T-helper 2 cell treated with Interferon-gamma antibody and Interleukin-4, amounts not matched to agents 5 μg/mL and 100 μg/mL, for 36 hours (primary cell): ENCODE measurements at regions not wholly inside any gene's neighbourhood (a gene's known extent, or its start where the extent isn't known, plus 50 kb on each side); places are given as distances from the start of the nearest gene placed in this dataset.

Source experiments
- DNase-seq: peaks from one replicate; pipeline ENCODE4 v3.0.0; 2021; ENCODE audit warnings: low spot score
- H3K27ac Mint-ChIP-seq: one replicate; pipeline ENCODE4 v1.8.0; 2021; ENCODE audit warnings: mild to moderate bottlenecking, mixed read lengths
- H3K27me3 Mint-ChIP-seq: one replicate; pipeline ENCODE4 v1.8.0; 2021; ENCODE audit warnings: low read depth, mixed read lengths
- H3K36me3 Mint-ChIP-seq: one replicate; pipeline ENCODE4 v1.8.0; 2021; ENCODE audit warnings: low read depth, mixed read lengths
- H3K4me1 Mint-ChIP-seq: one replicate; pipeline ENCODE4 v1.8.0; 2021; ENCODE audit warnings: low read depth, mixed read lengths
- H3K4me3 Mint-ChIP-seq: one replicate; pipeline ENCODE4 v1.8.0; 2022; ENCODE audit warnings: mild to moderate bottlenecking, moderate library complexity, mixed read lengths
- H3K9me3 Mint-ChIP-seq: one replicate; pipeline ENCODE4 v1.8.0; 2021; ENCODE audit warnings: mixed read lengths

DNA sequence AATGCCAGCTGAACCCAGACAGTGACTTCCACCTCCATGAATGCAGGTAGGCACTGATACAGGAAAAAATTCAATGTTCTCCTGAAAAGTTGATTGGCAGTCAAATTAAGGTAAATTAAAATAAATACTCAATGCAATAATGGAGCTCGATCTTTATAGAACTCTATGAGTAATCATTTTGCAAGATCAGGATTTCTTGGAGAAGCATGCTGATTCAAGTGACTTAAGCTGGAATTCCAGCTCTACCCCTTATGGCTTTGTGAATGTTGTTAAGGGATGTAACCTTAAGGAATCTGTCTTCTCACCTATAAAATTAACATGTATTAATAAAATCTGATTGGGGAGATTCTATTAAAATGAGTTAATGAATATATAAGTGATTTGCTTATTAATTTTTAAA lies 145.1 kb downstream of the QPCT start:
- H3K27me3 Mint-ChIP-seq, result peaks cover 6% of the 10 kb centered on the region
- H3K9me3 Mint-ChIP-seq, result no peaks in the 10 kb centered on the region
- no peak overlapping the region for H3K27ac Mint-ChIP-seq

DNA sequence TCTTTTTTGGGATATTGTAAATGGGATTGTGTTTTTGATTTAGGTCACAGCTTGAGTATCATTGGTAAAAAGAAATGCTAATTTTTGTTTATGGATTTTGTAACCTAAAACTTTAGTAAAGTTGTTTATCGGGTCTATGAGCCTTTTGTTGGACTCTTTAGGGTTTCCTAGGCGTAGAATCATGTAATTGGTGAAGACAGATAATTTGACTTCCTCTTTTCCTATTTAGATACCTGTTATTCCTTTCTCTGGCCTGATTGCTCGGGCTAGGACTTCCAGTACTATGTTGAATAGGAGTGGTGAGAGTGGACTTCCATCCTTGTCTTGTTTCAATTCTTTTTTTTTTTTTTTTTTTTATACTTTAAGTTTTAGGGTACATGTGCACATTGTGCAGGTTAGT lies 149.0 kb downstream of the QPCT start:
- H3K27ac Mint-ChIP-seq, result no peak overlapping the region
- H3K9me3 Mint-ChIP-seq, result no peaks in the 10 kb centered on the region
- no peaks in the 10 kb centered on the region for H3K4me1 Mint-ChIP-seq
- H3K4me3 Mint-ChIP-seq, result no peak overlapping the region
- peaks cover 10% of the 10 kb centered on the region for H3K27me3 Mint-ChIP-seq
- no peak for DNase-seq
- H3K36me3 Mint-ChIP-seq, result no peaks in the 10 kb centered on the region

More for the DNA sequence above, 145.1 kb downstream of the QPCT start:
- Mint-ChIP-seq H3K4me1 (no peaks in the 10 kb centered on the region), H3K4me3 (no peak overlapping the region), H3K36me3 (no peaks in the 10 kb centered on the region)
- no peak for DNase-seq

DNA sequence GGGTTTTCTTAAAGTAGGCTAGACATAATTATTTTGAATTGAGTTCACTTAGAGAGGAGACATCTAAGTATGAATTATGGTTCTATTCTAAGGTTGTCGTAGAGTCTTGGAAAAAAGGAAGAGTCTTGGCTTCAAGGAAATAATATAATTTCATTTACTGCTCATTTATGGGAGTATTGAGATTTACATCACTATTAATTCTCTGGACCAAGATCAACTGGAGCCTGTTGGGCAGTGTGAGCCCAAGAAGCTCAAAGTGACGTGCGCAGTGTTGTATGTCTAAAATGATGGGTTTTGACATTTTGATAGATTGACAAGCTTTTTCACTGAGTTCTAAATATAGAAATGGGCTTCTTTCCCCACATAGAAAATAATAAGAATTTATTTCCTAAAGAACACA lies 154.7 kb downstream of the QPCT start:
- H3K27ac Mint-ChIP-seq, result no peak overlapping the region
- no peak for DNase-seq
- H3K27me3 Mint-ChIP-seq, result peaks cover 14% of the 10 kb centered on the region
- H3K36me3 Mint-ChIP-seq, result no peaks in the 10 kb centered on the region
- H3K9me3 Mint-ChIP-seq, result no peaks in the 10 kb centered on the region
- H3K4me1 Mint-ChIP-seq, result no peaks in the 10 kb centered on the region
- H3K4me3 Mint-ChIP-seq, result no peak overlapping the region

DNA sequence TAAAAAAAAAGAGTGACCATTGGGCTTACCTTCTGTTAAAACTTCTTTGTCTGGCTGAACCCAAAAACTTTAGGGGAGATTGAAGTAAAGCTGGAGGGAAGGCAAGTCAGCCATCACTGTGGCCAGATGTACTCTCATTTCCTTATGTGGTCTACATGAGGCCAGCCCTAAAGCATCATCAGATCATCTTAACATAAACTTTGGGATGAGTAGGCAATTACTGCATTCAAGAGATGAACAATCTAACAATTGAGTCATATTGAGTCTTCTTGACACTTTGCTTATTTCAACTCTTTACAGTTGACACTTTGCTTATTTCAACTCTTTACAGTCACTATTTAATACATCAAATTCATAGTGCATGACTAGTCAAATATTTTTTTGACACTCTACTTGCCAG lies 155.6 kb downstream of the QPCT start:
- no peak overlapping the region for H3K4me3 Mint-ChIP-seq
- H3K36me3 Mint-ChIP-seq, result no peaks in the 10 kb centered on the region
- DNase-seq, result no peak
- H3K27ac Mint-ChIP-seq, result no peak overlapping the region
- peaks cover 14% of the 10 kb centered on the region for H3K27me3 Mint-ChIP-seq
- no peaks in the 10 kb centered on the region for H3K9me3 Mint-ChIP-seq
- H3K4me1 Mint-ChIP-seq, result no peaks in the 10 kb centered on the region

DNA sequence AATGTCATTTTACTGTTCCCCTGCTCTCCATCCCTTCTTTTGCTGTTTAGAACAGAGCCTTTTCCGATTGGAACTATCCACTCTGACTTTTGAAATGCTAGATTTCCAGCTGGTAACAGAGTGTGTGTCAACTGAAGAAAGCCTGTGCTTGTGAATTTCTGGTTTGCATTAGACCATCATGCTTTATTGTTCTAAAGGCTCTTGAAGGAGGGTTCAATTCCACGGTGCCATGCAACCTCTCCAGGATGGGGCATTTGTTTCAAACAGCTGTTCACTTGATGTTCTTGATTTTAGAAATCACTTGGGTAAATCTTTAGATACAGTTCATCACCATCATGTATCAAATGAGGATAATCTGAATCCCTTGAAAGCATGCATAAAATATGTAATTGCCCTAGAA lies 156.7 kb downstream of the QPCT start:
- Mint-ChIP-seq H3K9me3 (no peaks in the 10 kb centered on the region), H3K27me3 (peaks cover 18% of the 10 kb centered on the region), H3K36me3 (no peaks in the 10 kb centered on the region), H3K27ac (no peak overlapping the region), H3K4me1 (no peaks in the 10 kb centered on the region), H3K4me3 (no peak overlapping the region)
- no peak for DNase-seq

DNA sequence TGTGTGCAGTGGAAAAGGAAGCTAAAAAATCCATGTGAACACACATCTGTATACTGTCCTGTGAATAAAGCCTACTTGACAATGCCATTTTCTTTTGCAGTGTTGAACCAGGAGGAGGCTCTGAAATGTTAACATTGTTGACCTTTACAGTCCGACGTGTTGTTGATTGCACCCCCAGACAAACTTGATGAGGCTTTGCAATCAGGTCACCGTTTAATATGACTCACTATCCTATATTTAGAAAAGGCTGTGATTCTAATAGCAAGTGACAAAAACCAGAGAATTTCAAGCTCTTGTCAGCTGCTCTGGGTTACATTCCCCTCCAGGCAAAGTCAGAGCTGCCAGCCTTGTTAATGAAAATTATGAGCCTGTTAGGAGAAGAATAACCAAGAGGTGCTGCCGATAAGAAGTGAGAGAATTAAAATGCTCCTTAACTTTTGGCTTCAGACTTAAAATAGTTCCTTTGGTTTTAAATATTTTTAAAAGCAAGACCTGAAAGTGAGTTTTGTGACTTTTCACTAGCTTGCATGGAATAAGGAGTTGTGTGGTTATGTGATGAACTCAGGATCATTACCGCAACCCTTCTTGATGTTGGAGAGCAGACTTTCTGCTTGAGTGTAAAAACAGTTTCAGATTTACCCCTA lies 162.1 kb downstream of the QPCT start:
- no peak for DNase-seq

DNA sequence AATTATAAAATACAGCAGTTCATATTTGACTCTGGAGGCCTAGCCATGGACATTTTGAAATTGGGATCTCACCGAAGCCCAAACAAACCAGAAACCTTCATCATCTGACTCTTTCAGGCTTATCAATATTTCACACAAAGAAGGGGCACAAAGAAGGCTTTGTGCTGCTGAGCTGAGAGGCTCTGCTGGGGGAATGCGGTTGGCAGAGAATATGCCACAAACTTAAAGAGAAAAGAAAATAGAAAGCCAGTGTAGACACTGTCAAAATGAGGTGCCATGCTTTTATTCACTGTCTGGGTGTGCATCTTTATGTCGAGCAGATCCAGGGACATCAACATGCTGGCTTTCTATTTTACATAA lies 162.6 kb downstream of the QPCT start:
- H3K4me1 Mint-ChIP-seq, result no peaks in the 10 kb centered on the region
- H3K27ac Mint-ChIP-seq, result no peak overlapping the region
- H3K4me3 Mint-ChIP-seq, result no peak overlapping the region
- DNase-seq, result no peak
- H3K27me3 Mint-ChIP-seq, result peaks cover 13% of the 10 kb centered on the region
- H3K9me3 Mint-ChIP-seq, result no peaks in the 10 kb centered on the region
- no peaks in the 10 kb centered on the region for H3K36me3 Mint-ChIP-seq

More for the DNA sequence above, 162.1 kb downstream of the QPCT start:
- Mint-ChIP-seq H3K36me3 (no peaks in the 10 kb centered on the region), H3K27ac (no peak overlapping the region), H3K4me3 (no peak overlapping the region), H3K4me1 (no peaks in the 10 kb centered on the region), H3K9me3 (no peaks in the 10 kb centered on the region), H3K27me3 (peaks cover 16% of the 10 kb centered on the region)

DNA sequence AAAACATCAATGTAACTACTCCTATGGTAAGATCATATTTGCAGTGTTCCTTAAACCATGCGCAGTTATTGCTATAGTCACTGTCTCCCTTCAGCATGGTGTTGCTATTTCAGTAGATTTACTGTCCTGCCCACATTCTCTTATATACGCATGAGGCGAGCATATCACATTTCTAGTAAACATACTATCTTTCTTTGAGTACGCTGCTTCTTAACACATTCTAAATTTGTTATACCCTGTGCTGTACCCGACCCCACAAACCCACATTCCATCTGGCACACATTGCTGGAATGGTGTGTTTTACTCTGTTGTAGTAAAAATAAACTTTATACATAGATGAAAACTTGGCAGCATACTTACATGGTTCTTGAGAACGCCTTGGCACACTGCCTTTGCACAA lies 163.3 kb downstream of the QPCT start:
- H3K36me3 Mint-ChIP-seq, result no peaks in the 10 kb centered on the region
- no peak for DNase-seq
- H3K27me3 Mint-ChIP-seq, result peaks cover 13% of the 10 kb centered on the region
- no peak overlapping the region for H3K27ac Mint-ChIP-seq
- H3K4me3 Mint-ChIP-seq, result no peak overlapping the region
- H3K4me1 Mint-ChIP-seq, result no peaks in the 10 kb centered on the region
- H3K9me3 Mint-ChIP-seq, result no peaks in the 10 kb centered on the region

DNA sequence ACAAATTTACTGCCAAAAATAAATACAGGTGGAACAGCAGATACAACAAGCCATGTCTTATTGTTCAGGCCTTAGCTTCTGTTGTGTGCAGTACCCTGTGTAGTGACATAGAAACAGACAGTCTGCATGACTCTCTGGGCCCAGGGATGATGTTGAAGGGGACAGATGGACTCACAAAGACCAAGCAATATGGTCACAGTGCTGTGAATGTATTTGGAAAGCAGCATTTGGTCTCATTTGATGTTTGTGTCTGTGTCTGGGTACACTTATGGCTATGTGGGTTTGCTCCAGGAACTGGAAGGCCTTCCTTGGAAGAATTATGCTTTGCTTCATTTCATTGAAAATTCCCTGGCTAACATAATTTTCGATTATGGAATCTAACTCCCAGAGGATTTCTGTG lies 158.5 kb downstream of the CDC42EP3 start:
- no peaks in the 10 kb centered on the region for H3K36me3 Mint-ChIP-seq
- H3K27ac Mint-ChIP-seq, result no peak overlapping the region
- H3K4me3 Mint-ChIP-seq, result no peak overlapping the region
- no peaks in the 10 kb centered on the region for H3K9me3 Mint-ChIP-seq
- peaks cover 4% of the 10 kb centered on the region for H3K27me3 Mint-ChIP-seq
- no peaks in the 10 kb centered on the region for H3K4me1 Mint-ChIP-seq
- no peak for DNase-seq

DNA sequence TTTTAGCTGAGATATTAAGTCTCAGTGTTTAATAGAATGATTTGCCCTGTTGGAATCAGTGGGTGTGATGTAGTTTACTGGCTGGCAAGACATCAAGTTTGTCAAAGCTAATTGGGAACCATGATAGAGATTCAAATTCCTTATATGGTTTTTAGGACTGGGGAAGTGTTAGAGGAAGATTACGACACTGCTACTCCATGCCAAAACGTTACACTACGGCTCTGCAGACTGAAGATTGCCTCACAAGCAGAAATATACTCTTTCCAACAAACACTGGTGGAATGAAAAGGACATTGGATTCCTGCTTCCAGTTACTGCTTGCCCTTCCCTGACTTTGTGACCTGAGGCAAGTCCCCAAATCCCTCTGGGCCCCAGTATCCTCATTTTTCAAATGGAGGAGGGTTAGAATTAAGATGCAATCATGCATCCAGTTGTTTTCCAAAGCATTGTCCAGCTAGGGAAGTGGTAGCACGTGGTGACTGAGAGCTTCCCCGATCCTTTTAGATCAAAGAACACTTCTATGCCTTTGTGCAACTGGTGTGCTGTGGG lies 147.6 kb downstream of the CDC42EP3 start:
- no peak overlapping the region for H3K4me3 Mint-ChIP-seq

DNA sequence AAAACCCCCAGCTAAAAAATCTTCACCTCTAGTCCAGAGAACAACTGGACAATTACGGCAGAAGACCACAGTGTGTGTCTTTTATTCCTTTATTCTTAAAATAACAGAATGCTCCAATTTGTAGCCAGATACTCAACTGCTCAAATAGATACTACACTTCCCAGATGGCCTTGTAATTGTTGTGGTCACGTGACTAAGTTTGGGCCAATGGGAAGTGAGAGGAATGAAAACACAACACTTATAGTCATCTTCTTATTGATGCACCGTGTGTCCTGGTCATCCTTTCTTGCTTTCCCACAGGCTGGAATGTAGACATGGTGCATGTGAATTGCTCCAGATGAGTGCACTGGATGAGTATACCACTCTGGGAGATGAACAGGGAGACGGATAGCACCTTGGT lies 145.1 kb downstream of the CDC42EP3 start:
- DNase-seq, result no peak
- Mint-ChIP-seq H3K4me1 (no peaks in the 10 kb centered on the region), H3K27me3 (peaks cover 17% of the 10 kb centered on the region), H3K4me3 (no peak overlapping the region), H3K36me3 (no peaks in the 10 kb centered on the region), H3K27ac (no peak overlapping the region), H3K9me3 (no peaks in the 10 kb centered on the region)

More for the DNA sequence above, 147.6 kb downstream of the CDC42EP3 start:
- Mint-ChIP-seq H3K9me3 (no peaks in the 10 kb centered on the region), H3K27me3 (peaks cover 19% of the 10 kb centered on the region), H3K27ac (no peak overlapping the region), H3K4me1 (no peaks in the 10 kb centered on the region), H3K36me3 (no peaks in the 10 kb centered on the region)
- no peak for DNase-seq

DNA sequence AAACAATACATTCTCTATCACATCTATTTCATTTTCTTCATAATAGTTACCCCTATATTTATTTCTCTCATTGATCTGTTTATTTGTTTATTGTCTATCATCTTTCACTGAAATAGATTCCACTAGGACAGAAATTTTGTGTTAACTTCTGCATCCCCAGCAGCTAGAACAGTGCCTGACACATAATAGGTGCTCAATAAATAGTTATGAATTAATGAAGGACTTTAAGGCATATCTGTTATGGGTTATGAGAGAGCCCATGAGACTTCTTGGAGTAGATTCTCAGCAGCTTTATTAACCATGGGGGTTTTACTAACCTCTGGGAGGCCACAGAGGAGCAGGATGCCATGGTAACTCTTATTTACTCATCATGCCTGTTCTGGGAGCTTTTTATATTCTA lies 144.6 kb downstream of the CDC42EP3 start:
- no peaks in the 10 kb centered on the region for H3K36me3 Mint-ChIP-seq
- no peaks in the 10 kb centered on the region for H3K9me3 Mint-ChIP-seq
- no peak overlapping the region for H3K4me3 Mint-ChIP-seq
- peaks cover 15% of the 10 kb centered on the region for H3K27me3 Mint-ChIP-seq
- H3K27ac Mint-ChIP-seq, result no peak overlapping the region
- no peak for DNase-seq
- H3K4me1 Mint-ChIP-seq, result no peaks in the 10 kb centered on the region

DNA sequence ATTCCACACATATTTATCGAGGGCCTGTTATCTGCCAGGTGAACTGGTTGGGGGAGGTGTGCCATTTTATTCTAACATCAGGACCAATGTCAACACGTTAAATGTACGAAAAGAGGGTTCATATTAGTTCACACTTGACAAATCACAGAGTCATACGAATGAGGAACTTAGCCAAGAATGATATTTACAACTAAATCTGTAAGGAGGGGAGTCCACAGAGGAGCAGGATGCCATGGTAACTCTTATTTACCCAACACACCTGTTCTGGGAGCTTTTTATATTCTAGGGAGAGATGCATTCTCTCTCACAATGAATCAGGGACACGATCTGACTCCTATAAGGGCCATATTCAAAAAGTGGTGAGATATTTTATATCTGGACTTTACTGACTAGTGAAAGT lies 144.1 kb downstream of the CDC42EP3 start:
- DNase-seq, result no peak
- Mint-ChIP-seq H3K27me3 (peaks cover 11% of the 10 kb centered on the region), H3K27ac (no peak overlapping the region), H3K36me3 (no peaks in the 10 kb centered on the region), H3K4me1 (no peaks in the 10 kb centered on the region), H3K9me3 (no peaks in the 10 kb centered on the region), H3K4me3 (no peak overlapping the region)

DNA sequence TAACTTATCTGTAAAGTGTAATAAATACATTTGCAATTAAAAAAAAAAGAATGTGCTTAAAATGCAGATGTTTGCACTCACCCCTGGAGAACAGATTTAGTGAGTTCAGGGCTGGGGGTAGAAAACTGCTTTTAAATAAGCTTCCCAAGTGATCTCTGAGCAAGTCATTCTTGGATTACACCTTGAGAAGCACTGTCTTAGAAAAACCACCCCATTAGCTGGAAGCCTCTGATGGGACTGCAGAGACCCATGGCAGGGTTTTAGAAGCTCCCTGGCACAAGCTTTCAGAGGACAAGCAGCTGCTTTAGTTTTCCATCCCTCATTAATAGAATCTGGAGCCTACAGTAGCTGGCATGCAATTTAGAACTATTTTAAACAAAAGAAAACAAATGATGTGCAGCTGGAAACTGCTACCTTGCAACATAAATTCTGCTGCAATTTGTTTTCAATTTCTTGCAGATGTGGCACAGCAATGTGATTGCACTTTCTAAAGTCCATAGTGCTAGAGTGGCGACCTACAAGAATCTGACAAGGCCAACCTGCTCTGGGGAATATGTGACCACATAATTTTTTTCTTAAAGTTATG lies 141.5 kb downstream of the CDC42EP3 start:
- H3K36me3 Mint-ChIP-seq, result no peaks in the 10 kb centered on the region
- no peak overlapping the region for H3K27ac Mint-ChIP-seq

DNA sequence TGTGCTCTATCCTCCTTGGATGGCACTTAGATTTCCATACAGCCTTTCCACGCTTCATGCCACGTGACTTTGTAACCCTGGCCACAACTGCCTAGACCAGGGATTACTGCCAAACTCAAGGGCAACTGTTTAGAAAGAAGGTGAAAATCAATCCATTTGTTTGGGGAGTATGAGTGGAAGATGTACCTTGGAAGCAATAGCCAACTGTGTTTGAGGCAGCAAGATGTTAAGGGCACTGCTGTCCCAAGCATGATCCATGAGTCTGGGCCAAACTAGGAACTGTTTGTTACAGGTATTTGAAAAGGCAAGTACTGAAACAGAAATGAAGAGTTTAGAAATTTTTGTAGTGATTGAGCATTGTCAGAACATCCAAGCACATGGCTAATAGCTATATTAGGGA lies 138.9 kb downstream of the CDC42EP3 start:
- Mint-ChIP-seq H3K4me3 (no peak overlapping the region), H3K27ac (no peak overlapping the region), H3K27me3 (peaks cover 10% of the 10 kb centered on the region), H3K9me3 (no peaks in the 10 kb centered on the region), H3K4me1 (peaks cover 3% of the 10 kb centered on the region), H3K36me3 (no peaks in the 10 kb centered on the region)
- no peak for DNase-seq

More for the DNA sequence above, 141.5 kb downstream of the CDC42EP3 start:
- H3K4me3 Mint-ChIP-seq, result no peak overlapping the region
- H3K9me3 Mint-ChIP-seq, result no peaks in the 10 kb centered on the region
- peaks cover 5% of the 10 kb centered on the region for H3K27me3 Mint-ChIP-seq
- no peaks in the 10 kb centered on the region for H3K4me1 Mint-ChIP-seq
- no peak for DNase-seq
